SK-N-SH (cell line): ENCODE measurements at regions not wholly inside any gene's neighbourhood (a gene's known extent, or its start where the extent isn't known, plus 50 kb on each side); places are given as distances from the start of the nearest gene placed in this dataset.
"Not testable (repeated sequence)": the region's sequence is repeated elsewhere in the genome, so short reads cannot be mapped to it uniquely, and the experiment has no call there.

ENCODE experiments used
- CTCF ChIP-seq: fragments of 200-600 bp; sonication (generic); IDR thresholded peaks from 2 replicates; pipeline ENCODE4 v1.6.1; 2017; ENCODE audit warnings: antibody characterized with exemption, mild to moderate bottlenecking, moderate library complexity
- EP300 ChIP-seq, 2 experiments: IDR thresholded peaks; 2 replicates each; pipeline versions ENCODE4 v1.4.0 to v1.6.1; 2012; ENCODE audit warnings: borderline replicate concordance in 1 of 2, low read depth in 1 of 2, low read length in 1 of 2
- JUND ChIP-seq: IDR thresholded peaks from 2 replicates; pipeline ENCODE4 v1.4.0; 2012
- MAX ChIP-seq: IDR thresholded peaks from 2 replicates; pipeline ENCODE4 v1.4.0; 2012; ENCODE audit warnings: low read depth
- POLR2AphosphoS5 ChIP-seq: IDR thresholded peaks from 2 replicates; pipeline ENCODE4 v1.6.1; 2012; ENCODE audit warnings: low read depth, low read length
- RAD21 ChIP-seq: IDR thresholded peaks from 2 replicates; pipeline ENCODE4 v1.6.1; 2012; ENCODE audit warnings: mild to moderate bottlenecking, low read length
- RFX5 ChIP-seq: IDR thresholded peaks from 2 replicates; pipeline ENCODE4 v1.6.1; 2012; ENCODE audit warnings: mild to moderate bottlenecking, improper control_type of control experiment, low read length
- SMC3 ChIP-seq: IDR thresholded peaks from 2 replicates; pipeline ENCODE4 v1.6.1; 2012; ENCODE audit warnings: low read depth, low read length, improper control_type of control experiment
- TEAD4 ChIP-seq: IDR thresholded peaks from 2 replicates; pipeline ENCODE4 v1.4.0; 2012; ENCODE audit warnings: mild to moderate bottlenecking, borderline replicate concordance; ENCODE audit not compliant: insufficient read depth
- YY1 ChIP-seq: IDR thresholded peaks from 2 replicates; pipeline ENCODE4 v1.4.0; 2012; ENCODE audit warnings: low read depth, mild to moderate bottlenecking

GRCh38 chrX:1702142-1702541 is 87.3 kb downstream of the ASMT start:
- not testable (repeated sequence) for TF ChIP-seq CTCF; MAX; EP300 (IDR thresholded peaks at IDR 0.05; ENCODE audit: borderline replicate concordance in 1 of 2, low read depth in 1 of 2, low read length in 1 of 2); JUND; YY1; TEAD4; RAD21; SMC3; RFX5; POLR2AphosphoS5
